ENCODE measurements at regions not wholly inside any gene's neighbourhood (a gene's known extent, or its start where the extent isn't known, plus 50 kb on each side); places are given as distances from the start of the nearest gene placed in this dataset.

DNA sequence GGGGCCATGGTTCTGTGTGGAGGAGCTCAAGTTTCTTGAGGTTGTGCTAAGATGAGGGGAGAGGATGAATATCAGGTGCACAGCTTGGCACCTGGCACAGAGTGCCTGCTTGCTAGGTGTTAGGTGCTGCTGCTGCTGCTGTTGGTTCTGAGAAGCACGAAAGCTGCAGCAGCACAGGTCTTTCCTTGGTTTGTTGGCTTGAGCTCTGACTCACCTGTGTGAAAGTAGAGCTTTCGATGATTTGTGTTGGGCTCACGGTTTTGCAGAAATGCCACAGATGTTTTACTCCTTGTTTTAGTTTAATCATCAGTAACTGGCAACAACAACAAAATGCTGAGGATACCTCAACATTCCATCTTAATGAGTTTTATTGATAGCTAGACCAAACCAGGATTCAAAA lies 221.6 kb downstream of the BRINP2 start:
- Histone ChIP-seq H3K4me2 (ENCODE audit: low read length) (peak overlapping the region; percentile 2; the same call in 1 of the 2 replicates), H3K79me2 (ENCODE audit: low read length) (no peaks in the 10 kb centered on the region), H3K9me2 (replicated peaks; ENCODE audit: low read length) (no peaks in the 10 kb centered on the region), H2AFZ (ENCODE audit: low read length) (no peak overlapping the region), H3K9me3 (ENCODE audit: low read length) (no peaks in the 10 kb centered on the region), H3K36me3 (ENCODE audit: low read depth, low read length) (no peaks in the 10 kb centered on the region), H3K4me3 (ENCODE audit: low read length) (no peak overlapping the region), H4K20me1 (ENCODE audit: low read length) (no peaks in the 10 kb centered on the region), H3K27ac (ENCODE audit: low read length) (no peak overlapping the region), H3K27me3 (ENCODE audit: low read length) (no peaks in the 10 kb centered on the region), H3K9ac (ENCODE audit: low read length) (no peak overlapping the region), H3F3A (ENCODE audit: low read length, unreplicated experiment) (no peaks in the 10 kb centered on the region), H3K4me1 (ENCODE audit: insufficient read depth, low read length) (peaks cover 15% of the 10 kb centered on the region)
- DNase-seq (peak; percentile 72), ATAC-seq (peak; percentile 73)
- ChIA-PET POLR2A (ENCODE audit: unreplicated experiment) (no interaction called here), CTCF (no interaction called here)
- TF ChIP-seq, protein P1, sequence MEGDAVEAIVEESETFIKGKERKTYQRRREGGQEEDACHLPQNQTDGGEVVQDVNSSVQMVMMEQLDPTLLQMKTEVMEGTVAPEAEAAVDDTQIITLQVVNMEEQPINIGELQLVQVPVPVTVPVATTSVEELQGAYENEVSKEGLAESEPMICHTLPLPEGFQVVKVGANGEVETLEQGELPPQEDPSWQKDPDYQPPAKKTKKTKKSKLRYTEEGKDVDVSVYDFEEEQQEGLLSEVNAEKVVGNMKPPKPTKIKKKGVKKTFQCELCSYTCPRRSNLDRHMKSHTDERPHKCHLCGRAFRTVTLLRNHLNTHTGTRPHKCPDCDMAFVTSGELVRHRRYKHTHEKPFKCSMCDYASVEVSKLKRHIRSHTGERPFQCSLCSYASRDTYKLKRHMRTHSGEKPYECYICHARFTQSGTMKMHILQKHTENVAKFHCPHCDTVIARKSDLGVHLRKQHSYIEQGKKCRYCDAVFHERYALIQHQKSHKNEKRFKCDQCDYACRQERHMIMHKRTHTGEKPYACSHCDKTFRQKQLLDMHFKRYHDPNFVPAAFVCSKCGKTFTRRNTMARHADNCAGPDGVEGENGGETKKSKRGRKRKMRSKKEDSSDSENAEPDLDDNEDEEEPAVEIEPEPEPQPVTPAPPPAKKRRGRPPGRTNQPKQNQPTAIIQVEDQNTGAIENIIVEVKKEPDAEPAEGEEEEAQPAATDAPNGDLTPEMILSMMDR (conservative IDR thresholded peaks at IDR 0.05; ENCODE audit: low read depth, low read length), result no peak
- TF ChIP-seq EZH2 (IDR thresholded peaks at IDR 0.05; ENCODE audit: low read length, unreplicated experiment) (no peak), EZH2phosphoT487 (IDR thresholded peaks at IDR 0.05; ENCODE audit: borderline replicate concordance, low read length) (no peak)
- intact Hi-C loops (cut with micrococcal nuclease), result no loop called here
- BruUV-seq (replicated peaks), result no TSS peak

DNA sequence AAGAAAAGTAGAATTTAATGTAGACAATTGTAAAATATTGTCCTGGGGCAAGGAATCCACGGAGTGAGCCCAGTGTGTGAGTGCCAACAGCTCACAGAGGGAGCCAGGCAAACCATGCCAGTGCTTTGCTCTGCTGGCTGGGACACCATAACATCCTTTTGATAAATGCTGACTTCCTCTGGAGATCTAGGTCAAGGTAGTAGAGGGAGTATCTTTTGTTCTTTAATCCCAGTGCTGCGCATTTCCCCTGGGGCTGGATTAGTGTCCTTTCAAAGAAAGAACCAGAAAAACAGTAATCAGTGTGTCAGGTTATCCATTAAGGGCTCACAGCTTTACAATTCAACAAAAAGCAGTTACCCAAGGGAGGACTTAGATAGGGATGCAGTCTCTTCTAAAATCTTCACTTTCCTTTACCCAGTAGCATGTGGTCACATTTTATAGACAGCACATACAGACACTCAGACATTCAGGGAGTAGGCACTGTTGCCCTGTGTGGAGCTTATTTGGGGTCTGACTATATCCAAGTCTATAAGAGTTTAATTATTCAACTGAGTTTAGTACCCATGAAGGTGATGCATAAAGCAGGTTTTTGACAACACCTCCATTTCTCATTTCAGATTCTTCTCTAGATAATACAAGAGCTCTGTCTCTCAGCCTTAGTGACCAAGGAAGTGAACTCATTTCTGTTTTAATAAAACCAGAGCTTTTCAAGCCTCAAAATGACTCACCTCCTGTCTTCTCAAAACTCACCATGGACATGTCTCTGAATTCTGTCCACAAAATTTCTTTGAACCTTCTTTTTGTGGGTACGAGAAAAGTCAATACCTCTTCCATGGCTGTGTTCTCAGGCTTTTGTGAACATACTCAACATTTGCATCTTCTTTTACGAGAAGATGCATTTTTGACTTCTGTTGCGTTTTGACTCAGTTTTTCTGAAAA lies 215.3 kb downstream of the BRINP2 start:
- ATAC-seq, result peak; percentile 79
- Histone ChIP-seq H2AFZ (ENCODE audit: low read length) (no peak overlapping the region), H3K4me2 (ENCODE audit: low read length) (peak overlapping the region; percentile 25)

More for the DNA sequence above, 215.3 kb downstream of the BRINP2 start:
- intact Hi-C loops (cut with micrococcal nuclease), result no loop called here
- POLR2A ChIA-PET (ENCODE audit: unreplicated experiment), result interaction anchor here (0.9 kb wide), 1 partner anchor 111 kb away, joined by 10 read pairs; no protein-coding TSS in a partner anchor
- BruUV-seq (replicated peaks), result no TSS peak
- Histone ChIP-seq H3K9me3 (ENCODE audit: low read length) (no peaks in the 10 kb centered on the region), H3K36me3 (ENCODE audit: low read depth, low read length) (no peaks in the 10 kb centered on the region), H3K9me2 (replicated peaks; ENCODE audit: low read length) (no peaks in the 10 kb centered on the region), H3K4me3 (ENCODE audit: low read length) (no peak overlapping the region), H4K20me1 (ENCODE audit: low read length) (no peaks in the 10 kb centered on the region), H3F3A (ENCODE audit: low read length, unreplicated experiment) (no peaks in the 10 kb centered on the region), H3K27ac (ENCODE audit: low read length) (peak overlapping the region; percentile 65), H3K4me1 (ENCODE audit: insufficient read depth, low read length) (peaks cover 27% of the 10 kb centered on the region), H3K79me2 (ENCODE audit: low read length) (no peaks in the 10 kb centered on the region), H3K9ac (ENCODE audit: low read length) (no peak overlapping the region), H3K27me3 (ENCODE audit: low read length) (no peaks in the 10 kb centered on the region)
- TF ChIP-seq EZH2phosphoT487 (IDR thresholded peaks at IDR 0.05; ENCODE audit: borderline replicate concordance, low read length), result no peak
- TF ChIP-seq, protein P1 (conservative IDR thresholded peaks at IDR 0.05; ENCODE audit: low read depth, low read length), result no peak
- TF ChIP-seq EZH2 (IDR thresholded peaks at IDR 0.05; ENCODE audit: low read length, unreplicated experiment), result no peak
- CTCF ChIA-PET, result no interaction called here
- peak; percentile 70 for DNase-seq

Data from PC-3 (cell line).